Renal cortical epithelial cell (primary cell): ENCODE measurements at regions not wholly inside any gene's neighbourhood (a gene's known extent, or its start where the extent isn't known, plus 50 kb on each side); places are given as distances from the start of the nearest gene placed in this dataset.
"Not testable (repeated sequence)": the region's sequence is repeated elsewhere in the genome, so short reads cannot be mapped to it uniquely, and the experiment has no call there.

Experiments
- DNase-seq: peaks from one replicate; pipeline ENCODE4 v3.0.0-alpha.2; 2011; ENCODE audit warnings: low read depth

- DNase-seq: no peak
These were observed 90.7 kb downstream of the GADD45G start for GRCh38 chr9:89695441-89695891.

- DNase-seq: not testable (repeated sequence)
These were observed 91.2 kb downstream of the GADD45G start for GRCh38 chr9:89695979-89696378.

- no peak for DNase-seq
These were observed 92.0 kb downstream of the GADD45G start for GRCh38 chr9:89696780-89697179.

GRCh38 chr9:89697553-89697952 is 92.7 kb downstream of the GADD45G start:
- no peak for DNase-seq

GRCh38 chr9:89698411-89699005 is 93.7 kb downstream of the GADD45G start:
- no peak for DNase-seq

GRCh38 chr9:89699646-89700045 is 94.8 kb downstream of the GADD45G start:
- no peak for DNase-seq

- no peak for DNase-seq
These were observed 96.5 kb downstream of the GADD45G start for GRCh38 chr9:89701221-89701798.

GRCh38 chr9:89702401-89702800 is 97.6 kb downstream of the GADD45G start:
- no peak for DNase-seq

- DNase-seq: no peak
These were observed 100.8 kb downstream of the GADD45G start for GRCh38 chr9:89705651-89706050.

GRCh38 chr9:89706086-89706485 is 101.3 kb downstream of the GADD45G start:
- DNase-seq: no peak

GRCh38 chr9:89706731-89707191 is 101.9 kb downstream of the GADD45G start:
- DNase-seq: no peak

- DNase-seq: no peak
These were observed 105.9 kb downstream of the GADD45G start for GRCh38 chr9:89710697-89711096.

- no peak for DNase-seq
These were observed 107.1 kb downstream of the GADD45G start for GRCh38 chr9:89711866-89712265.

- DNase-seq: no peak
These were observed 107.5 kb downstream of the GADD45G start for GRCh38 chr9:89712283-89712682.

GRCh38 chr9:89714321-89714720 is 109.5 kb downstream of the GADD45G start:
- no peak for DNase-seq

- no peak for DNase-seq
These were observed 110.6 kb downstream of the GADD45G start for GRCh38 chr9:89715318-89715858.

GRCh38 chr9:89715881-89716280 is 111.1 kb downstream of the GADD45G start:
- no peak for DNase-seq

GRCh38 chr9:89716559-89716958 is 111.7 kb downstream of the GADD45G start:
- no peak for DNase-seq

GRCh38 chr9:89718176-89718575 is 113.4 kb downstream of the GADD45G start:
- DNase-seq: no peak

- no peak for DNase-seq
These were observed 113.8 kb downstream of the GADD45G start for GRCh38 chr9:89718651-89719050.

GRCh38 chr9:89719202-89719601 is 114.4 kb downstream of the GADD45G start:
- DNase-seq: no peak

- no peak for DNase-seq
These were observed 115.9 kb downstream of the GADD45G start for GRCh38 chr9:89720696-89721175.

GRCh38 chr9:89721176-89721700 is 116.4 kb downstream of the GADD45G start:
- no peak for DNase-seq
